ENCODE measurements at regions not wholly inside any gene's neighbourhood (a gene's known extent, or its start where the extent isn't known, plus 50 kb on each side); places are given as distances from the start of the nearest gene placed in this dataset.

DNA sequence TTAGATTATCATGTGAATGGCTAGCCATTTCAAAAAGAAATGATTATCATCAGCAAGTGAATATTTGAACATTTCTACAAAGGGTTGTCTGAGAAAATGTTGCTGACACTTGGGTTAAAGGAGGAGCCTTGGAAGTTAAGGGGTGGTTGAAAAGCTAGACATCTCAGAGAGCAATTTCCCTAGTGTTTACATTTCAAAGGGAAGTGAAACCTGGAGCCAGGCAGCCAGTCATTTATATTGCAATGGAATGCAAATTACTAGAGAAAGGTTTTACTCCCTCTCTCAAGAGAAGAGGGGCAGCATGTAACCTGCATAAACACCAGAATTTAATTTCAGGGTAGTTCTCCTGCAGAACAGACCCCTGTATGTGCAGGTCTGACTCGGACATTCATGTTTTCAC is 279.0 kb downstream of the SLC16A7 start:
- TF ChIP-seq POLR2AphosphoS5 (IDR thresholded peaks at IDR 0.05; ENCODE audit: low read depth, low read length) (no peak), TAF1 (IDR thresholded peaks at IDR 0.05; ENCODE audit: low read depth, low read length) (no peak), POLR2A (IDR thresholded peaks at IDR 0.05; ENCODE audit: low read depth, low read length) (no peak), SPI1 (IDR thresholded peaks at IDR 0.05; ENCODE audit: low read depth, low read length) (peak; percentile 66)
